ENCODE measurements at regions not wholly inside any gene's neighbourhood (a gene's known extent, or its start where the extent isn't known, plus 50 kb on each side); places are given as distances from the start of the nearest gene placed in this dataset.
"Not testable (repeated sequence)": the region's sequence is repeated elsewhere in the genome, so short reads cannot be mapped to it uniquely, and the experiment has no call there.

DNA sequence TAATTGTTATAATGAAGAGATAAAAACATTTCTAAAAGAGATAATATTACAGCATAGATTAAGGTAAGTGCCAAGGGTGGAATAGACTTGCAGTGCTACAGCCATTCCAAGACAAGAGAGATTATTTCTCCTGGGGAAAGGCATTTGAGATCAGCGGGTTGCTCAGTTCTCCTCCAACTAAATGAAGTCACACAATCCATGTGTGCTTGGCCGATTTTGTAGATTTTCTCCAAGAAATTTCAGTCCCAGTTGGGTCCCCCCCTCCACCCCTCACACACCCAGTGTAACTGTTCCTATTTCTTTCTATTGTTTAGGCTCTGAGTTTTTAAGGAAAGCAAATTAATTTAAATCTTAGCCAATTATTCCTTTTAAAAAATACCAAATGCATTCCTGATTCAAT is 315.1 kb downstream of the GOLGA6L6 start:
- TF ChIP-seq, protein P1, sequence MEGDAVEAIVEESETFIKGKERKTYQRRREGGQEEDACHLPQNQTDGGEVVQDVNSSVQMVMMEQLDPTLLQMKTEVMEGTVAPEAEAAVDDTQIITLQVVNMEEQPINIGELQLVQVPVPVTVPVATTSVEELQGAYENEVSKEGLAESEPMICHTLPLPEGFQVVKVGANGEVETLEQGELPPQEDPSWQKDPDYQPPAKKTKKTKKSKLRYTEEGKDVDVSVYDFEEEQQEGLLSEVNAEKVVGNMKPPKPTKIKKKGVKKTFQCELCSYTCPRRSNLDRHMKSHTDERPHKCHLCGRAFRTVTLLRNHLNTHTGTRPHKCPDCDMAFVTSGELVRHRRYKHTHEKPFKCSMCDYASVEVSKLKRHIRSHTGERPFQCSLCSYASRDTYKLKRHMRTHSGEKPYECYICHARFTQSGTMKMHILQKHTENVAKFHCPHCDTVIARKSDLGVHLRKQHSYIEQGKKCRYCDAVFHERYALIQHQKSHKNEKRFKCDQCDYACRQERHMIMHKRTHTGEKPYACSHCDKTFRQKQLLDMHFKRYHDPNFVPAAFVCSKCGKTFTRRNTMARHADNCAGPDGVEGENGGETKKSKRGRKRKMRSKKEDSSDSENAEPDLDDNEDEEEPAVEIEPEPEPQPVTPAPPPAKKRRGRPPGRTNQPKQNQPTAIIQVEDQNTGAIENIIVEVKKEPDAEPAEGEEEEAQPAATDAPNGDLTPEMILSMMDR (IDR thresholded peaks at IDR 0.05), result not testable (repeated sequence)
- TF ChIP-seq POLR2A, EP300 (IDR thresholded peaks at IDR 0.05): not testable (repeated sequence)
